HCT116 (cell line): ENCODE measurements at regions not wholly inside any gene's neighbourhood (a gene's known extent, or its start where the extent isn't known, plus 50 kb on each side); places are given as distances from the start of the nearest gene placed in this dataset.

Experiments used
- ATAC-seq: fragments of 200-7000 bp; cut with Tn5 transposase; 2 replicates; pipeline ENCODE4 v1.9.1; 2020; ENCODE audit warnings: mild to moderate bottlenecking, moderate library complexity
- BruUV-seq: library from RNA; stranded (reverse); fragments of 400-500 nt; replicated peaks from 2 replicates; lab custom pipeline; 2021; lab: Mats Ljungman, UMichigan
- CTCF ChIA-PET: fragments of 300-600 bp; sonication (Branson Sonifier 250); formaldehyde crosslinking; loops from one replicate; lab custom pipeline; 2021; ENCODE audit warnings: antibody characterized with exemption; lab: Charles Lee
- POLR2A ChIA-PET: fragments of 300-600, 350-600 bp; sonication (Branson Sonifier 250); formaldehyde crosslinking; loops from one replicate; lab custom pipeline; 2021; ENCODE audit warnings: antibody characterized with exemption; lab: Charles Lee
- RAD21 ChIA-PET, 2 experiments: fragments of 300-600 bp; sonication (Branson Sonifier 250); formaldehyde crosslinking; loops; one replicate each; lab custom pipeline; 2023; ENCODE audit warnings: low total read pairs in 2 of 2; ENCODE audit not compliant: uncharacterized antibody in 2 of 2, unreplicated experiment in 2 of 2, low non-redundant PET in 1 of 2; lab: Charles Lee
- DNase-seq: peaks from one replicate; pipeline ENCODE4 v3.0.0-alpha.2; 2010; ENCODE audit warnings: low read depth, low spot score
- H2AFZ ChIP-seq: fragments of 200-600 bp; shearing (Covaris generic), sonication (generic); 2 replicates; pipeline ENCODE4 v1.6.1; 2017; ENCODE audit warnings: low read depth, mixed run types, mixed read lengths, antibody characterized with exemption, low read length; ENCODE audit not compliant: poor library complexity, severe bottlenecking
- H3K27ac ChIP-seq: 2 replicates; pipeline ENCODE4 v1.5.1; 2012; ENCODE audit warnings: low read depth, low read length
- H3K27me3 ChIP-seq: fragments of 200-600 bp; sonication (generic); 2 replicates; pipeline ENCODE4 v1.6.1; 2016; ENCODE audit warnings: mixed run types, low read length, mixed read lengths; ENCODE audit not compliant: insufficient read depth
- H3K36me3 ChIP-seq, 2 experiments: fragments of 200-500 bp in 1 of 2; fragments of 200-600 bp in 1 of 2; sonication (Bioruptor generic) in 1 of 2; sonication (generic) in 1 of 2; 2 replicates each; pipeline versions ENCODE4 v1.5.1 to v1.6.1; 2014 to 2016; ENCODE audit warnings: low read length in 2 of 2, inconsistent platforms in 1 of 2, mixed read lengths in 1 of 2, mixed run types in 1 of 2; ENCODE audit not compliant: insufficient read depth in 2 of 2, control insufficient read depth in 1 of 2
- H3K4me1 ChIP-seq, 2 experiments: fragments of 200-600 bp in 1 of 2; sonication (generic) in 1 of 2; 2 replicates each; pipeline versions ENCODE4 v1.5.1 to v1.6.1; 2012 to 2017; ENCODE audit warnings: low read length in 2 of 2, inconsistent platforms in 1 of 2, mild to moderate bottlenecking in 1 of 2, mixed read lengths in 1 of 2, mixed run types in 1 of 2, moderate library complexity in 1 of 2; ENCODE audit not compliant: insufficient read depth in 2 of 2, control insufficient read depth in 1 of 2
- H3K4me2 ChIP-seq: fragments of 200-600 bp; sonication (generic); 2 replicates; pipeline ENCODE4 v1.6.1; 2017; ENCODE audit warnings: mixed run types, low read length, mixed read lengths
- H3K4me3 ChIP-seq, 2 experiments: fragments of 200-600 bp in 1 of 2; sonication (generic) in 1 of 2; replicated peaks in 1 of 2; 2 replicates each; pipeline ENCODE4 v1.5.1; 2011 to 2016; ENCODE audit warnings: low read length in 2 of 2, control low read depth in 1 of 2, low read depth in 1 of 2, mild to moderate bottlenecking in 1 of 2, mixed read lengths in 1 of 2, mixed run types in 1 of 2
- H3K79me2 ChIP-seq: fragments of 200-600 bp; sonication (generic); 2 replicates; pipeline ENCODE4 v1.6.1; 2017; ENCODE audit warnings: mild to moderate bottlenecking, mixed run types, low read length, moderate library complexity, mixed read lengths; ENCODE audit not compliant: insufficient read depth
- H3K9ac ChIP-seq: fragments of 200-600 bp; sonication (generic); 2 replicates; pipeline ENCODE4 v1.6.1; 2016; ENCODE audit warnings: low read length, mixed read lengths
- H3K9me2 ChIP-seq: fragments of 200-600 bp; sonication (generic), shearing (Covaris generic); 2 replicates; pipeline ENCODE4 v1.6.1; 2017; ENCODE audit warnings: mixed run types, mild to moderate bottlenecking, moderate library complexity; ENCODE audit not compliant: insufficient read depth
- H3K9me3 ChIP-seq, 2 experiments: fragments of 200-500 bp in 1 of 2; fragments of 200-600 bp in 1 of 2; sonication (Bioruptor generic) in 1 of 2; sonication (generic) in 1 of 2; 2 replicates each; pipeline ENCODE4 v1.6.1; 2014 to 2017; ENCODE audit warnings: low read length in 2 of 2, mixed read lengths in 2 of 2, inconsistent platforms in 1 of 2, low read depth in 1 of 2, mild to moderate bottlenecking in 1 of 2, mixed run types in 1 of 2, moderate library complexity in 1 of 2; ENCODE audit not compliant: control insufficient read depth in 1 of 2, insufficient read depth in 1 of 2
- H4K20me1 ChIP-seq: fragments of 200-600 bp; sonication (generic), shearing (Covaris generic); 2 replicates; pipeline ENCODE4 v1.6.1; 2017; ENCODE audit warnings: mixed run types, mild to moderate bottlenecking, moderate library complexity; ENCODE audit not compliant: insufficient read depth
- CEBPB ChIP-seq: IDR thresholded peaks from 2 replicates; pipeline ENCODE4 v1.6.1; 2012; ENCODE audit warnings: low read depth
- ELF1 ChIP-seq: IDR thresholded peaks from 2 replicates; pipeline ENCODE4 v1.6.1; 2012; ENCODE audit warnings: low read depth, borderline replicate concordance
- EZH2 ChIP-seq: fragments of 200-600 bp; sonication (generic); IDR thresholded peaks from 2 replicates; pipeline ENCODE4 v1.6.1; 2017; ENCODE audit warnings: antibody characterized with exemption, mixed run types
- EZH2phosphoT487 ChIP-seq: fragments of 200-600 bp; IDR thresholded peaks from 2 replicates; pipeline ENCODE4 v1.6.1; 2018; ENCODE audit warnings: antibody characterized with exemption, borderline replicate concordance
- POLR2A ChIP-seq: IDR thresholded peaks from 2 replicates; pipeline ENCODE4 v1.7.0; 2011; ENCODE audit warnings: borderline replicate concordance; ENCODE audit not compliant: insufficient read depth, insufficient read length; ENCODE audit errors: extremely low read depth
- POLR2AphosphoS5 ChIP-seq: IDR thresholded peaks from 2 replicates; pipeline ENCODE4 v1.6.1; 2011; ENCODE audit warnings: mild to moderate bottlenecking, low read depth, low read length, moderate library complexity
- SRF ChIP-seq: IDR thresholded peaks from 2 replicates; pipeline ENCODE4 v1.6.1; 2012; ENCODE audit warnings: low read depth
- ZFX ChIP-seq: fragments of 450-650 bp; IDR thresholded peaks from 2 replicates; pipeline ENCODE4 v1.6.1; 2017
- ZNF274 ChIP-seq: fragments of 200-500 bp; sonication (Bioruptor generic); IDR thresholded peaks from 2 replicates; pipeline ENCODE4 v1.6.1; 2014; ENCODE audit warnings: mild to moderate bottlenecking, low read depth, low read length, inconsistent platforms
- intact Hi-C: fragments of 100-400 bp; cut with micrococcal nuclease; formaldehyde crosslinking; loops from 2 replicates; pipeline ENCODE4 v1.10.0; 2022
- TF ChIP-seq, protein P1 (sequence below): IDR thresholded peaks from 2 replicates; pipeline ENCODE4 v1.6.1; 2011; ENCODE audit warnings: mild to moderate bottlenecking, low read length, moderate library complexity; ENCODE audit not compliant: insufficient replicate concordance; ENCODE audit errors: extremely low read depth

DNA sequence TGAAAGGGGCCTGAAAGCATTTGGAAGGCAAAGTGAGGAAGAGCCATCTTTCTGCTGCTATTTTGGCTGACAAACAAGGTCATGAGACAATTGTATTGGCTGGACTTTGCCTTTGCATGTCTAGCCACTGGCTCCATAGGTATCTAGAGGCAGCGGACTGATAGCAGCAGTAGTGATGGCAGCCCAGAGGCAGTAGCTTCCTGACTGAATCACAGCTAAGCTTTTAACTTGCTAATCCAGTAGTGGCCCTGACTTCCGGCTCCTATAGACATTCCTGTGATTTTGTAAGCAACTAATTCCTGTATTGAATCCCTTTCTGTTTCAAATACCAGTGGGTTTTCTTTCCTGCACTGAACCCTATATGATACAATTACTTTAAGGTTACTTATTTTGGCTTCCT is 69.8 kb upstream of the PDE1A start (continued):
- TF ChIP-seq EZH2 (no peak), CEBPB (no peak), ZNF274 (no peak), ELF1 (no peak)
- TF ChIP-seq, protein P1, sequence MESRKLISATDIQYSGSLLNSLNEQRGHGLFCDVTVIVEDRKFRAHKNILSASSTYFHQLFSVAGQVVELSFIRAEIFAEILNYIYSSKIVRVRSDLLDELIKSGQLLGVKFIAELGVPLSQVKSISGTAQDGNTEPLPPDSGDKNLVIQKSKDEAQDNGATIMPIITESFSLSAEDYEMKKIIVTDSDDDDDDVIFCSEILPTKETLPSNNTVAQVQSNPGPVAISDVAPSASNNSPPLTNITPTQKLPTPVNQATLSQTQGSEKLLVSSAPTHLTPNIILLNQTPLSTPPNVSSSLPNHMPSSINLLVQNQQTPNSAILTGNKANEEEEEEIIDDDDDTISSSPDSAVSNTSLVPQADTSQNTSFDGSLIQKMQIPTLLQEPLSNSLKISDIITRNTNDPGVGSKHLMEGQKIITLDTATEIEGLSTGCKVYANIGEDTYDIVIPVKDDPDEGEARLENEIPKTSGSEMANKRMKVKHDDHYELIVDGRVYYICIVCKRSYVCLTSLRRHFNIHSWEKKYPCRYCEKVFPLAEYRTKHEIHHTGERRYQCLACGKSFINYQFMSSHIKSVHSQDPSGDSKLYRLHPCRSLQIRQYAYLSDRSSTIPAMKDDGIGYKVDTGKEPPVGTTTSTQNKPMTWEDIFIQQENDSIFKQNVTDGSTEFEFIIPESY: no peak

DNA sequence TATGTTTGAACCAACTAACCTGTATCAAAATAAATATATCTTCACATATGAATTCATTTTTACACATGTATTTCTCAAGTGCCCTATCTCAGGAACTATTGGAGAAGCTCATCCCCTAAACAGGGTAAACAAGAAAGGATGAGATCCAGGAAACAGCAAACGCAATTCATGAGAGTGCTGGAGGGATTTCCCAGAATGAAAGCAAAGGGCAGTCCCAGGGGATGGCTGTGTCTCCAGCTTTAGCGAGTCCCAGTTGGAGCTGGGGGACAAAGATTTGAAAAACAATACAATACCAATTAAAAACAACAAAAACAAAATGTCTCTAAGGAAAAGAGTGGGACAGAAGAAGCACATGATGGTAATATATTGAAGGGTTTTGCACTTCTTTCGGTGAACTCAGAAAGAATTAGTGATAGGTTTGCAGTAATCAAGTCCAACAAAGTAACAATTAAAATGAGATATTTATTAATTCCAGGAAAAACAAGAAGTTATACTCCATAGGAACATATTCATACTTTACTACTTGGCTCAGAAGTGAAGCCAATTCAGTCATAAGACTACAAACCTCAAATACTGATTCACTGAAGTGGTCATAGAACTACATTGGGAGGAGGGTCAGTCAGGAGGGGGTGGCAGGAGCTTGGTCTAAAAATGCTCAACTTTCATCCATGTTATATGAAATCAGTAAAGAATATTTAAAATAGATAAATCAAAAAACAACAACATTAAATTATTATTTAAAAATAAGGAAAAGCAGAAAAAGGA is 73.1 kb upstream of the PDE1A start:
- Histone ChIP-seq H3K9ac (no peak overlapping the region), H3K4me2 (no peak overlapping the region), H3K27me3 (no peaks in the 10 kb centered on the region), H4K20me1 (no peaks in the 10 kb centered on the region), H3K79me2 (no peaks in the 10 kb centered on the region), H2AFZ (no peak overlapping the region), H3K36me3 (no peaks in the 10 kb centered on the region), H3K9me2 (no peaks in the 10 kb centered on the region), H3K4me3 (no peak overlapping the region), H3K4me1 (no peaks in the 10 kb centered on the region), H3K9me3 (no peaks in the 10 kb centered on the region), H3K27ac (no peak overlapping the region)
- no TSS peak for BruUV-seq
- intact Hi-C loops: no loop called here
- POLR2A ChIA-PET: no interaction called here
- ATAC-seq (no peak), DNase-seq (no peak)
- TF ChIP-seq ZFX (no peak), SRF (no peak), CEBPB (no peak), EZH2phosphoT487 (no peak), POLR2A (no peak), POLR2AphosphoS5 (no peak)
- RAD21 ChIA-PET: no interaction called here
- CTCF ChIA-PET: no interaction called here
